Endothelial cell of umbilical vein (primary cell): ENCODE measurements at regions not wholly inside any gene's neighbourhood (a gene's known extent, or its start where the extent isn't known, plus 50 kb on each side); places are given as distances from the start of the nearest gene placed in this dataset.

ENCODE experiments used
- CTCF ChIP-seq, 2 donors: IDR thresholded peaks; 1 replicate in 1 of 2; 2 replicates in 1 of 2; pipeline ENCODE4 v1.5.1; 2011; ENCODE audit warnings: low read length in 2 of 2, mild to moderate bottlenecking in 2 of 2, moderate library complexity in 2 of 2, control low read depth in 1 of 2, inconsistent platforms in 1 of 2, low read depth in 1 of 2; ENCODE audit not compliant: insufficient read depth in 1 of 2; ENCODE audit errors: extremely low read depth in 1 of 2
- EZH2 ChIP-seq: IDR thresholded peaks from 2 replicates; pipeline ENCODE4 v1.6.1; 2012; ENCODE audit warnings: borderline replicate concordance, low read depth, mild to moderate bottlenecking, moderate library complexity, low read length, inconsistent platforms; ENCODE audit not compliant: severe bottlenecking
- FOS ChIP-seq: IDR thresholded peaks from 2 replicates; pipeline ENCODE4 v1.6.1; 2011; ENCODE audit warnings: mild to moderate bottlenecking, low read length, moderate library complexity, borderline replicate concordance; ENCODE audit not compliant: insufficient read depth
- GATA2 ChIP-seq: IDR thresholded peaks from 2 replicates; pipeline ENCODE4 v1.7.0; 2011; ENCODE audit warnings: low read depth, mild to moderate bottlenecking, moderate library complexity, mixed read lengths, low read length; ENCODE audit not compliant: insufficient read length, insufficient read depth
- JUN ChIP-seq: IDR thresholded peaks from 2 replicates; pipeline ENCODE4 v1.6.1; 2011; ENCODE audit warnings: borderline replicate concordance, low read depth; ENCODE audit not compliant: insufficient read length, insufficient read depth
- MAX ChIP-seq: IDR thresholded peaks from 2 replicates; pipeline ENCODE4 v1.6.1; 2011; ENCODE audit not compliant: insufficient read depth, insufficient read length
- POLR2A ChIP-seq: IDR thresholded peaks from 2 replicates; pipeline ENCODE4 v1.6.1; 2012; ENCODE audit warnings: low read depth, mild to moderate bottlenecking, control low read depth, low read length
- POLR2AphosphoS5 ChIP-seq: IDR thresholded peaks from 2 replicates; pipeline ENCODE4 v1.6.1; 2012; ENCODE audit warnings: low read depth, mild to moderate bottlenecking, control low read depth, low read length, moderate library complexity; ENCODE audit not compliant: insufficient read depth

GRCh38 chr5:77935506-77936364, 159.6 kb upstream of the TBCA start:
- TF ChIP-seq CTCF (IDR thresholded peaks at IDR 0.05; ENCODE audit: extremely low read depth in 1 of 2, insufficient read depth in 1 of 2, low read depth in 1 of 2, low read length in 2 of 2), result no peak
- no peak for TF ChIP-seq POLR2A
- no peak for TF ChIP-seq GATA2
- TF ChIP-seq EZH2, result no peak
- TF ChIP-seq POLR2AphosphoS5, result no peak
- TF ChIP-seq FOS, result no peak
- TF ChIP-seq MAX, result no peak
- TF ChIP-seq JUN, result no peak
